HEK293T (cell line): ENCODE measurements at regions not wholly inside any gene's neighbourhood (a gene's known extent, or its start where the extent isn't known, plus 50 kb on each side); places are given as distances from the start of the nearest gene placed in this dataset.

Source experiments
- ARNT ChIP-seq: fragments of 450-650 bp; IDR thresholded peaks from 2 replicates; pipeline ENCODE4 v1.6.1; 2017; ENCODE audit warnings: mild to moderate bottlenecking
- BHLHE40 ChIP-seq: fragments of 450-650 bp; IDR thresholded peaks from 2 replicates; pipeline ENCODE4 v1.6.1; 2016; ENCODE audit warnings: mild to moderate bottlenecking, moderate library complexity, borderline replicate concordance
- ELF4 ChIP-seq: fragments of 450-650 bp; IDR thresholded peaks from 2 replicates; pipeline ENCODE4 v1.6.1; 2017; ENCODE audit warnings: antibody characterized with exemption
- FOXA1 ChIP-seq: fragments of 450-650 bp; IDR thresholded peaks from 2 replicates; pipeline ENCODE4 v1.6.1; 2016; ENCODE audit warnings: mild to moderate bottlenecking
- FOXK2 ChIP-seq: fragments of 450-650 bp; IDR thresholded peaks from 2 replicates; pipeline ENCODE4 v1.6.1; 2016; ENCODE audit warnings: mild to moderate bottlenecking
- FOXM1 ChIP-seq: fragments of 450-650 bp; IDR thresholded peaks from 2 replicates; pipeline ENCODE4 v1.6.1; 2017; ENCODE audit warnings: mild to moderate bottlenecking, borderline replicate concordance
- L3MBTL2 ChIP-seq: fragments of 450-650 bp; conservative IDR thresholded peaks from 2 replicates; pipeline ENCODE4 v1.6.1; 2016; ENCODE audit warnings: mild to moderate bottlenecking
- NFRKB ChIP-seq: fragments of 450-650 bp; IDR thresholded peaks from 2 replicates; pipeline ENCODE4 v1.6.1; 2016; ENCODE audit warnings: mild to moderate bottlenecking, moderate library complexity
- SP1 ChIP-seq: fragments of 450-650 bp; IDR thresholded peaks from 2 replicates; pipeline ENCODE4 v1.6.1; 2017
- SUZ12 ChIP-seq: fragments of 450-650 bp; IDR thresholded peaks from 2 replicates; pipeline ENCODE4 v1.6.1; 2016; ENCODE audit warnings: mild to moderate bottlenecking
- ZNF384 ChIP-seq: fragments of 450-650 bp; IDR thresholded peaks from 2 replicates; pipeline ENCODE4 v1.6.1; 2016
- TF ChIP-seq, protein P1 (sequence below): fragments of 450-650 bp; IDR thresholded peaks from 2 replicates; pipeline ENCODE4 v1.6.1; 2016

DNA sequence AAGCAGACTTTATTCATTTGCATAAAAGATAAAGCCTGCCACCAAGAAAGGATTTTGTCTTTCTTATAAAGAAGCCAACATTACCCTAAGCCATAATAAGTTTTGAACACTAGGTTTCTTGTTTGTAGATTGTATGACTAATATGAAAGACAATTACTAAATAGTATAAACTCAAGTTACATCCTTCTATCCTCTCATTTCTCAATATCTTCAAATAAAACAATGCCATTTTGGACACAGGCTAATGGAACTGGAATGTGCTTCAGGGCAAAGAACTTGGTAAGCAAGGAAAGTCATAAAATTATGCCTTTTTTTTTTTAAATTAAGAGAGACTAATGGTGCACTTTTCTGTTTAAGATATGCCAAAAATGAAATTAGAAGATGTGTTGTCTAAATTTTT, 137.7 kb downstream of the DKK1 start:
- TF ChIP-seq FOXM1 (no peak), SP1 (no peak), ELF4 (no peak), FOXK2 (no peak), BHLHE40 (no peak), ZNF384 (no peak), FOXA1 (no peak), ARNT (no peak), L3MBTL2 (no peak), SUZ12 (no peak), NFRKB (no peak)
- TF ChIP-seq, protein P1, sequence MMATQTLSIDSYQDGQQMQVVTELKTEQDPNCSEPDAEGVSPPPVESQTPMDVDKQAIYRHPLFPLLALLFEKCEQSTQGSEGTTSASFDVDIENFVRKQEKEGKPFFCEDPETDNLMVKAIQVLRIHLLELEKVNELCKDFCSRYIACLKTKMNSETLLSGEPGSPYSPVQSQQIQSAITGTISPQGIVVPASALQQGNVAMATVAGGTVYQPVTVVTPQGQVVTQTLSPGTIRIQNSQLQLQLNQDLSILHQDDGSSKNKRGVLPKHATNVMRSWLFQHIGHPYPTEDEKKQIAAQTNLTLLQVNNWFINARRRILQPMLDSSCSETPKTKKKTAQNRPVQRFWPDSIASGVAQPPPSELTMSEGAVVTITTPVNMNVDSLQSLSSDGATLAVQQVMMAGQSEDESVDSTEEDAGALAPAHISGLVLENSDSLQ = no peak
